IPS-15b (cell line): ENCODE measurements at regions not wholly inside any gene's neighbourhood (a gene's known extent, or its start where the extent isn't known, plus 50 kb on each side); places are given as distances from the start of the nearest gene placed in this dataset.

ENCODE experiments used
- H3K27me3 ChIP-seq: one replicate; pipeline ENCODE4 v1.6.1; 2013; ENCODE audit warnings: low read length; ENCODE audit not compliant: control insufficient read depth, insufficient read depth
- H3K36me3 ChIP-seq: one replicate; pipeline ENCODE4 v1.6.1; 2013; ENCODE audit warnings: low read length; ENCODE audit not compliant: control insufficient read depth, insufficient read depth
- H3K4me1 ChIP-seq: one replicate; pipeline ENCODE4 v1.6.1; 2013; ENCODE audit warnings: mild to moderate bottlenecking, low read length; ENCODE audit not compliant: control insufficient read depth, insufficient read depth
- H3K4me3 ChIP-seq: one replicate; pipeline ENCODE4 v1.5.1; 2013; ENCODE audit warnings: low read depth, low read length
- H3K9ac ChIP-seq: one replicate; pipeline ENCODE4 v1.6.1; 2013; ENCODE audit warnings: low read depth, mild to moderate bottlenecking, low read length
- H3K9me3 ChIP-seq: one replicate; pipeline ENCODE4 v1.6.1; 2013; ENCODE audit warnings: mild to moderate bottlenecking, low read length; ENCODE audit not compliant: control insufficient read depth, insufficient read depth

DNA sequence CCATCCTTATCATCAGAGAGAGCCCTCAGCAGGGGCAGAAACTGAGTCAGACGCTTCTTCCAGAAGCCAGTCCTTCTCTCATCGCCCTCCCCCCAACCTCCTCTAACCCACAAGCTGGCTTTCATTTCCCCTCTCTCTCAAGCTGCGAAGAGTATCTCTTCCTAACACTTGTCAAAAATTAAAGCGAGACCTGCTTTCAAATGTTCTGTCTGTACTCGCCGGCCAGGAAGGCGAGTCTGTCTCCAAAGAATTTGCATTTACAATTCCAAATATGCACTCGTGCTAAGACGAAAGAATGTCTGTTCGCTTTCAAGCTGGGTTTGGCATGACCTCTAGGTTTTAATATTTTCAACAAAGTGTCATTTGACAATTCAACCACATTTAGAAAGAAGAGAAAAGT is 140.4 kb downstream of the RGS9 start:
- Histone ChIP-seq H3K9ac (no peak overlapping the region), H3K9me3 (no peaks in the 10 kb centered on the region), H3K27me3 (no peaks in the 10 kb centered on the region), H3K4me1 (peaks cover 2% of the 10 kb centered on the region), H3K36me3 (no peaks in the 10 kb centered on the region), H3K4me3 (no peak overlapping the region)
